PFSK-1 (cell line): ENCODE measurements at regions not wholly inside any gene's neighbourhood (a gene's known extent, or its start where the extent isn't known, plus 50 kb on each side); places are given as distances from the start of the nearest gene placed in this dataset.

ENCODE experiments used
- FOXP2 ChIP-seq: optimal IDR thresholded peaks from 2 replicates; pipeline ENCODE3; 2011; ENCODE audit warnings: borderline replicate concordance, control low read depth, inconsistent platforms; ENCODE audit not compliant: insufficient read depth; ENCODE audit errors: extremely low read length, extremely low read depth
- POLR2AphosphoS5 ChIP-seq: IDR thresholded peaks from 2 replicates; pipeline ENCODE4 v1.6.1; 2012; ENCODE audit warnings: low read depth, mild to moderate bottlenecking, control low read depth, low read length, moderate library complexity
- SIN3A ChIP-seq: IDR thresholded peaks from 2 replicates; pipeline ENCODE4 v1.6.1; 2012; ENCODE audit warnings: mild to moderate bottlenecking, low read length, moderate library complexity, borderline replicate concordance; ENCODE audit not compliant: insufficient read depth
- TAF1 ChIP-seq: IDR thresholded peaks from 2 replicates; pipeline ENCODE4 v1.6.1; 2012; ENCODE audit warnings: low read length, control low read depth, borderline replicate concordance; ENCODE audit not compliant: insufficient read depth
- TF ChIP-seq, protein P1 (sequence below), 2 experiments: IDR thresholded peaks; 2 replicates each; pipeline versions ENCODE4 v1.6.1 to v1.8.0; 2011 to 2012; ENCODE audit warnings: low read depth in 2 of 2, low read length in 2 of 2, control low read depth in 1 of 2, inconsistent platforms in 1 of 2, mild to moderate bottlenecking in 1 of 2, moderate library complexity in 1 of 2; ENCODE audit not compliant: insufficient read depth in 1 of 2

DNA sequence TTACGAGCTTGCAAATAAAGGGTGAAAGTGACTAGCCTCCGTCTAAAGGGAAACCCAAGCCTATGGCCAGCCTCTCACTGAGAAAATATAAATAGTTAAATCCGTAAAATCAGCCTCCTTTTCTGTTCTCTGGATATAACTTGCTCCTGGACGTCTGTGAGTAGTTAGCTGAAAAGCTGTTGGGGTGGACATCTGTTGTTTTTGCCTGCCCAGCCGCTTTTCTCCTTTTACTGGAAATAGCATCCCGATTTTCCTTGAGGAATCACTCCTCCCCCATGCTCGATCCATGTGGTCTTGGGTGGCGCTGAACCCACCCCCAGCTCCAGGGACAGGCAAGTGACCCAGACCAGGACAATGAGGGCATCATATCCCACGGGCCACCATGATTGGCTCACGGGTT is 291.5 kb upstream of the ZNF507 start:
- TF ChIP-seq POLR2AphosphoS5 (no peak), FOXP2 (no peak), SIN3A (no peak), TAF1 (no peak)
- TF ChIP-seq, protein P1, sequence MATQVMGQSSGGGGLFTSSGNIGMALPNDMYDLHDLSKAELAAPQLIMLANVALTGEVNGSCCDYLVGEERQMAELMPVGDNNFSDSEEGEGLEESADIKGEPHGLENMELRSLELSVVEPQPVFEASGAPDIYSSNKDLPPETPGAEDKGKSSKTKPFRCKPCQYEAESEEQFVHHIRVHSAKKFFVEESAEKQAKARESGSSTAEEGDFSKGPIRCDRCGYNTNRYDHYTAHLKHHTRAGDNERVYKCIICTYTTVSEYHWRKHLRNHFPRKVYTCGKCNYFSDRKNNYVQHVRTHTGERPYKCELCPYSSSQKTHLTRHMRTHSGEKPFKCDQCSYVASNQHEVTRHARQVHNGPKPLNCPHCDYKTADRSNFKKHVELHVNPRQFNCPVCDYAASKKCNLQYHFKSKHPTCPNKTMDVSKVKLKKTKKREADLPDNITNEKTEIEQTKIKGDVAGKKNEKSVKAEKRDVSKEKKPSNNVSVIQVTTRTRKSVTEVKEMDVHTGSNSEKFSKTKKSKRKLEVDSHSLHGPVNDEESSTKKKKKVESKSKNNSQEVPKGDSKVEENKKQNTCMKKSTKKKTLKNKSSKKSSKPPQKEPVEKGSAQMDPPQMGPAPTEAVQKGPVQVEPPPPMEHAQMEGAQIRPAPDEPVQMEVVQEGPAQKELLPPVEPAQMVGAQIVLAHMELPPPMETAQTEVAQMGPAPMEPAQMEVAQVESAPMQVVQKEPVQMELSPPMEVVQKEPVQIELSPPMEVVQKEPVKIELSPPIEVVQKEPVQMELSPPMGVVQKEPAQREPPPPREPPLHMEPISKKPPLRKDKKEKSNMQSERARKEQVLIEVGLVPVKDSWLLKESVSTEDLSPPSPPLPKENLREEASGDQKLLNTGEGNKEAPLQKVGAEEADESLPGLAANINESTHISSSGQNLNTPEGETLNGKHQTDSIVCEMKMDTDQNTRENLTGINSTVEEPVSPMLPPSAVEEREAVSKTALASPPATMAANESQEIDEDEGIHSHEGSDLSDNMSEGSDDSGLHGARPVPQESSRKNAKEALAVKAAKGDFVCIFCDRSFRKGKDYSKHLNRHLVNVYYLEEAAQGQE (IDR thresholded peaks at IDR 0.05; ENCODE audit: insufficient read depth in 1 of 2, low read depth in 2 of 2, low read length in 2 of 2): no peak

DNA sequence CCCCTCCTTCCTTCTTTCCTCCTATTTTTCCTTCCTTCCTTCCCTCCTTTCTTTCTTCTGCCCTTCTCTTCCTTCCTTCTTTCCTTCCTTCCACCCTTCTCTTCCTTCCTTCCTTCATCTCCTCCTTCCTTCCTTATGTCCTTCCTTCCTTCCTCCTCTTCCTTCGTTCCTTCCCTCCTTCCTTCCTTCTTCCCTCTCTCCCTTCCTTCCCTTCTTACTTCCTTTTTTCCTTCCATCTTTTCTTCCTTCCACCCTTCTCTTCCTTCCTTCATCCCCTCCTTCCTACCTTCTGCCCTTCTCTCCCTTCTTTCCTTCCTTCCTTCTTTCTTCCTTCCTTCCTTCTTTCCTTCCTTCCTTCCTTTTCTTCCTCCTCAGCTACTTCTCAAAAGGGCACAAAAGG is 287.3 kb upstream of the ZNF507 start:
- TF ChIP-seq, protein P1 (IDR thresholded peaks at IDR 0.05; ENCODE audit: insufficient read depth in 1 of 2, low read depth in 2 of 2, low read length in 2 of 2): no peak

DNA sequence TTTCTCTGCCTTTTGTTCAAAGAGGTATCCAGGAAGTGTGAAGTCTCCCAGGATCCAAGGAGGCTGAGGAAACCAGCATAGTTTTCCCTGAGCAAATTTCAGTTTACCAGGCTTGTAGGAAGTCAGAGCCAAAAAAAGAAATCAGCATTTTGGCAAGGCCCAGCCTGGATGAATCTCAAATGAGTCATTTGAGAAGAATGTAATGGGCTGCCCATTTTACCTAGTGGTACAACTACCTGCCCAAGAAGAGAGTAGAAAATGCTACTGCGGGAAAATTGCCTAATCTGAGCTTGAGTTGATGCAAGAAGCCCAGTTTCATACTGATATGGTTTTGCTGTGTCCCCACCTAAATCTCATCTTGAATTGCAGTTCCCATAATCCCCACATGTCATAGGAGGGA is 284.1 kb upstream of the ZNF507 start:
- TF ChIP-seq FOXP2 (no peak), TAF1 (no peak), SIN3A (no peak), POLR2AphosphoS5 (no peak)
- TF ChIP-seq, protein P1 (IDR thresholded peaks at IDR 0.05; ENCODE audit: insufficient read depth in 1 of 2, low read depth in 2 of 2, low read length in 2 of 2): no peak

DNA sequence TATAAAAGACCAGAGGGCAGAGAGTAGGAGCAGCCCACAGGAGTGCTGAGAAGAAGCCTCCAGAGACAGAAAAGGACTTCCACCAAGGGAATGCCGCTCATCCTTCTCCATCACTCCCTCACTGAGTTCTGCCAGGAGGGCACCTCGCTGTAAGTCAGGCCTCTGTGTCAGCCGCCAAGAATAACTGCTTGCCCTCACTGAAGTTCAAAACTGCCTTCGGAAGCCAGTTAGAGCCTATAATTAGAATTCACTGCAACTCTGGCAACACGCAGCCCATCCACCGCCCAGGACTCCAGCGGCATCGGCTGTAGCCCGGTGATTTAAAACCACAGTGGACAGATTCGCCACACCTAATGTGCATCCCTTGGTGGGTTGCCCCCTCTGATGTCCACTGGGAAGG is 281.8 kb upstream of the ZNF507 start:
- no peak for TF ChIP-seq TAF1
- no peak for TF ChIP-seq POLR2AphosphoS5
- no peak for TF ChIP-seq FOXP2
- TF ChIP-seq, protein P1 (IDR thresholded peaks at IDR 0.05; ENCODE audit: insufficient read depth in 1 of 2, low read depth in 2 of 2, low read length in 2 of 2): no peak
- no peak for TF ChIP-seq SIN3A

DNA sequence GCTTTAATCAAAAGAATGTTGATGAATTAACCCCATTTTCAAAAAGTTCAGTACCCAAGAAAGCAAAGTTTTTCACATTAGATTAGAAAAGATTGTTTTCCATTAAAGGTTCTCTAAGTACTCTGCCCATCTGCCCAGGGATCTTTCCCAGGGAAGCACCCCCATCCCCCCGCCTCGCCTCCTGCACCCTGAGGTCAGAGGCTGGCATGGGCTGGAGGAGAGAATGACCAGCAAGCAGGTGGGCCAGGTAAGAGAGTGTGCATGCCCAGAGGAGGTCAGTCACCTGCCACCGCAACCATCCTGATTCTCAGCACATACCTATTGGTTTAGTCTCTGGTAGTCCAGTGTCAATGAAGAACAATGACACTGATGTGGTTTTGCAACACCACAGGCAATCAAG is 279.4 kb upstream of the ZNF507 start:
- TF ChIP-seq TAF1 (no peak), POLR2AphosphoS5 (no peak), SIN3A (no peak), FOXP2 (no peak)
